HT-29 (cell line): ENCODE measurements at regions not wholly inside any gene's neighbourhood (a gene's known extent, or its start where the extent isn't known, plus 50 kb on each side); places are given as distances from the start of the nearest gene placed in this dataset.

Source experiments
- DNase-seq: peaks from one replicate; pipeline ENCODE4 v3.0.0-alpha.2; 2015; ENCODE audit warnings: low spot score

- DNase-seq, result peak; percentile 75
Measured at GRCh38 chr4:62709618-62710252, 1509.6 kb downstream of the ADGRL3 start.

GRCh38 chr4:62706423-62706822, 1506.3 kb downstream of the ADGRL3 start:
- DNase-seq, result no peak

- no peak for DNase-seq
Measured at GRCh38 chr4:62683799-62684566, 1483.9 kb downstream of the ADGRL3 start.

GRCh38 chr4:62676962-62677361, 1476.8 kb downstream of the ADGRL3 start:
- DNase-seq, result no peak

GRCh38 chr4:62670514-62670913, 1470.4 kb downstream of the ADGRL3 start:
- DNase-seq, result no peak

- DNase-seq, result no peak
Measured at GRCh38 chr4:62661821-62662220, 1461.7 kb downstream of the ADGRL3 start.

- no peak for DNase-seq
Measured at GRCh38 chr4:62656006-62656405, 1455.9 kb downstream of the ADGRL3 start.

GRCh38 chr4:62644372-62644771, 1444.2 kb downstream of the ADGRL3 start:
- peak; percentile 65 for DNase-seq

- no peak for DNase-seq
Measured at GRCh38 chr4:62640296-62640695, 1440.2 kb downstream of the ADGRL3 start.

GRCh38 chr4:62627671-62628070, 1427.5 kb downstream of the ADGRL3 start:
- DNase-seq, result no peak

- no peak for DNase-seq
Measured at GRCh38 chr4:62627141-62627540, 1427.0 kb downstream of the ADGRL3 start.

- DNase-seq, result no peak
Measured at GRCh38 chr4:62622089-62622488, 1422.0 kb downstream of the ADGRL3 start.

GRCh38 chr4:62619971-62620370, 1419.8 kb downstream of the ADGRL3 start:
- DNase-seq, result no peak

- DNase-seq, result no peak
Measured at GRCh38 chr4:62618042-62618441, 1417.9 kb downstream of the ADGRL3 start.

GRCh38 chr4:62601737-62602136, 1401.6 kb downstream of the ADGRL3 start:
- no peak for DNase-seq

- peak; percentile 25 for DNase-seq
Measured at GRCh38 chr4:62595265-62595664, 1395.1 kb downstream of the ADGRL3 start.

GRCh38 chr4:62591756-62592155, 1391.6 kb downstream of the ADGRL3 start:
- no peak for DNase-seq

- no peak for DNase-seq
Measured at GRCh38 chr4:62588671-62589070, 1388.5 kb downstream of the ADGRL3 start.

- peak; percentile 6 for DNase-seq
Measured at GRCh38 chr4:62571494-62571893, 1371.4 kb downstream of the ADGRL3 start.

GRCh38 chr4:62560858-62561257, 1360.7 kb downstream of the ADGRL3 start:
- no peak for DNase-seq

- DNase-seq, result no peak
Measured at GRCh38 chr4:62550121-62550520, 1350.0 kb downstream of the ADGRL3 start.

- no peak for DNase-seq
Measured at GRCh38 chr4:62549601-62550000, 1349.5 kb downstream of the ADGRL3 start.

- DNase-seq, result no peak
Measured at GRCh38 chr4:62548765-62549164, 1348.6 kb downstream of the ADGRL3 start.
